ENCODE measurements at regions not wholly inside any gene's neighbourhood (a gene's known extent, or its start where the extent isn't known, plus 50 kb on each side); places are given as distances from the start of the nearest gene placed in this dataset.
"Not testable (repeated sequence)": the region's sequence is repeated elsewhere in the genome, so short reads cannot be mapped to it uniquely, and the experiment has no call there.

DNA sequence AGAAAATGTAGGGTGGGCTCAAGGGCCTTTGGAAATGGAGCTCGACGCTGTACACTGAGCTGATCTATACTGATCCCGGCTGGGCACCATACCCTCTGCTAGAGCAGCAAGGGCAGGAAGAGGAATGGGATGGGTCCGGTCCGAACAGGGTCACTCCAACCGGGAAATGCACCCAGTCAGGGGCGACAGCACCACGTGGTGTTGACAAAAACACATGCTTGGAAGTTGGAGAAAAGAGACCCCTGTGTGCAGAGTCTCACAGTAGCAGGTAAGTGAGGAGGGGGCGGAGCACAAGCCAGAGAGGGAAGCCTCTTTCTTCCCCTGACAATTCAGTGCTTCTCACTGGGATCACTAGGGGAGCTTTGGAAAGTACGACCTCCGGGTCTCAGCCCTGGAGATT is 84.1 kb upstream of the ASB18 start:
- DNase-seq = no peak

DNA sequence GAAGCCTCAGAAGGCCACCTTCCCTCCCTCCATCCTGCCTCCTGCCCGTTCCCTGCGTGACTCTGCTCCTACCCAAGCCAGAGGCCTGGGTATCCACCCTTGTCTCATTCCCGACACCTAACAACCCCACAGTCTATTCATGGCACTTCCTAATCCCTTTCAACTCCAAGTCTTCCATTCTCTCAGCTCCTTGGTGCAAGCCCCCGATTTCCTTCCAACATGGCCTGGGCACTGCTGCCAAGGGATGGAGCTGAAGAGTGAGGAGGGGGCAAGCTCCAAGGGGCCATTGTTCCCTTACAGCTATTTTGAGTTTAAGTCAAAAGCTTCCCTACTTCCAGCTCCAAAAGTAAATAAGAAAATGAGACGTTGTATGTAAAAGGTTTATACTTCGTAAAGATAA is 84.8 kb upstream of the ASB18 start:
- no peak for DNase-seq

DNA sequence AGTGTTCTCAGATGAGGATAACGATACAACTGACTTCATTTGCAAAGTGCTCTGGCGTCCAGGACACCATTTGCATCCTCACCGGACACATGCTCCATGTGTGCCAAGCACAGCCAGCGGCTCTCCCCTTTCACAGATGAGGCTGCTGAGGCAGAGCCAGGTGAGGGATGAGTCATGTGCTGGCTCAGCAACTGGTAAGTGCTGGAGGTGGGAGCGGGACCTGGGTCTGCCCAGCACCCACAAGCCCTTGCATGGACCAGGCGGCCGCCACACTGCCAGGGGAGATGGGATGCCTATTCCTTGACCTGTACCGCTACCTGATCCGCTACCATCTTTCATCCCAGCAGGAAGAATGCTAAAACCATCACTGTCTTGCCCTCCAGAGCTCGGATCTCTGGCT is 86.2 kb upstream of the ASB18 start:
- no peak for DNase-seq

DNA sequence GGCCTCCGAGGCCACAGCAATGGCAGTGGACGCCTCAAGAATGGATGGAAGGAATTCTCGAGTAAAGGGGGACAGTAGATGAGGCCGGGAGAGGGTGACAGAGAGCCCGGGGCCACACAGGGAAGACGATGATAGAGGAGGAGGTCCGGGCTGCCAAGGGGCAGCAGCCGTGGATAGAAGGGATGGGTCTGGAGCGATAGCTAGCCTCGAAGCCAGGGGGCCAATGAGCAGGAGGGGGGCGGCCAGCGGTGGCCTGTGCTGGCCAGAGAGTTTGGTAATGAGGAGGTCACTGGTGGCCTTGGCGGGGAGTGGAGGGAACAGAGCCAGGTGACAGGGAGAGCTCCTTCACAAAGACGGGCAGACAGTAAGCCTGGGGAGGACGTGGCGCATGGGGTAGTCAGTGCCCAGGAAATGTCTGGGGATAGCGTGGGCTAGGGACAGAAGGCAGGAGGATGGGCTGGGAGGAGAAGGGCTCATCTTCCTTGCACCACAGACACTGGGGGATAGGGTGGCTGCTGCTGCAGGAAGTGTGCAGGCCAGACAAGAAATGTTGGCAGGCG is 87.8 kb upstream of the ASB18 start:
- no peak for DNase-seq

DNA sequence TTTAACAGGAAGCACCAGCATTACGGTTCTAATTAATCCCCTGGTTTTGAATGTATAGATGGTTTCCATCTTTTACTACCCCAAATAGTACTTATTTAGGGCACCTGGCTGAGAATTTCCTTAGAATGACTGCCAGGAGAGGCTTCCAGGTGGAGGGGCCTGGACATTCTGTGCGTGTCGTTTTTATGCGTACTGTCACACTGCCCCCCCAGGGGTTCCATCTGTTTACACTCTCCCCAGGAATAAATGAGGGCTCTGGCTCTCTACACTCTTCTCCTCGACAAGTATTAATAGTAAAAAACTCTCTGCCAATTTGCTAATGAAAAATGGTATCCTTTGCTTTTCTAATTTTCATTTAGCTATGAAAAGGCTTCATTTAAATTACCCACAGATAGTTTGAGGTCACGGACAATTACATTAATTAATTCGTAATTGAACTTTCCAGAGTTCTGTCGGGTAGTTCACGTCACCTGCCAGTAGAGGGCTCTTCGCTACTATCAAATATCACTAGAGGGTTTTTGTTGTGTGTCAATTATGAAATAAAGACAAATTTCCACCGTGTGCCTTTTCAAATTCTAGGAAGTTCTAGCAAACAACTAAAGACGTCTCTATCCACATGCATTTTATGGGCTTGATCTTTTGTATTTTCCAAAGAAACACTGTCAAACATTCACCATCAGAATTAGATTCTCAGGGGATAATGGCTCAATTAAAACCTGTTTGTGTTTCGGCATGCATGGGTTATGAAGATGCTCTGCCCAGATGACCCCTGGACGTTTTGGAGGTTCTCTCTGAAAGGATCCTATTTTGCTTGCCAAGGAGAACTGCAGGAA is 88.8 kb upstream of the ASB18 start:
- peak; percentile 59 for DNase-seq

DNA sequence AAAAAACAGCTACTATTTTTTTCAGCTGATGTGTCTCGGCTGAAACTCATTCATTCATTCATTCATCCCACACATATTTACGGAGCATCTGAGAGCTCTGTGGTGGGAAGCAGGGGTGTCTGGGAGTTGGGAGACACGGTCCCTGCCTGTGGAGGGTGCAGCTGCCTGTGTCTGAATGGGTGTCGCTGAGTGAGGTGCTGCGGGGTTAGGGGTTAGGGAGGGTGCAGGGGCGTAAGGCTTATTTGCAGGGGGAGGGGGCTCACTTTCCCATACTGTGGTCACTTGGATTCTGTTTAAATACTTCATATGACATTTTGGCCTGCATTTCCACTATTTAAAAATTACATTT is 89.4 kb upstream of the ASB18 start:
- no peak for DNase-seq

DNA sequence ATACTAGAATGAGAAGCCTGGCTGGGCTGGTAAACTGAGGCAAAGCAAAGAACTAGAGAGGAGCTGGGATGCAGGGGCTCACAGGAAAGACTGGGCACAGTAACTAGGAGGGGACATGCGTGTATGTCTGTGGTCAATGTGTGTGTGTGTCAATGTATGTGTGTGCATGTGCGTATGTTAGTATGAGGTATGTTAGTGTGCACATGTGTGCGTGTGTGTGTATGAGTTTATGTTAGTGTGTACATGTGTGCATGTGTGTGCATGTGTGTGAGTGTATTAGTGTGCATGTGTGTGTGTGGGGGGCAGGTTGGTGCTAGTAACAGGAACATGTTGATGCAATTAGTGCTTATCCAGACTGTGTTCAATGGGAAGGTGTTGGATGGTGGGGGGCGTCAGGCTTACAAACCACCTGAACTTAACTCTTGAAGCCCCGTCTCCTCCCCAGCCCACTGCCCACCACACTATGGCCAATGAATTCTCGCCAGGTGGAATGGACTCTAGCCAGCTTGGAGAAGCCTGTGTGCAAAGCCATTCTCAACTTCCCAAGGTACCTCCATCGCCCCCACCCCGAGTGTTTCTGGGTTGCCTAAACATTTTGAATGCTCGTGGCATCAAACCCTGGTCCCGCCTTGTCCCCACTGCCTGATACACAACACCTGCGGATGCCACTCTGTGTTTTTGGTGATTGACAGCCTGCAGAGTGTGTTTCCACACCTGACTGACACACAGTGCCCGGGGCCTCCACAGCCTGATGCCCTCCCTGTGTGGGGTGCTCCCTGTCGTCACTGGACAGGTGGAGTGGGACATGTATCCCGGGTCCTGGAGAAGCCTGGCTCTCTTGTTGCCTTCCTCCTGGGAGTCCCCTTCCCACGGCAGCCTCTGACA is 90.1 kb upstream of the ASB18 start:
- DNase-seq = no peak

DNA sequence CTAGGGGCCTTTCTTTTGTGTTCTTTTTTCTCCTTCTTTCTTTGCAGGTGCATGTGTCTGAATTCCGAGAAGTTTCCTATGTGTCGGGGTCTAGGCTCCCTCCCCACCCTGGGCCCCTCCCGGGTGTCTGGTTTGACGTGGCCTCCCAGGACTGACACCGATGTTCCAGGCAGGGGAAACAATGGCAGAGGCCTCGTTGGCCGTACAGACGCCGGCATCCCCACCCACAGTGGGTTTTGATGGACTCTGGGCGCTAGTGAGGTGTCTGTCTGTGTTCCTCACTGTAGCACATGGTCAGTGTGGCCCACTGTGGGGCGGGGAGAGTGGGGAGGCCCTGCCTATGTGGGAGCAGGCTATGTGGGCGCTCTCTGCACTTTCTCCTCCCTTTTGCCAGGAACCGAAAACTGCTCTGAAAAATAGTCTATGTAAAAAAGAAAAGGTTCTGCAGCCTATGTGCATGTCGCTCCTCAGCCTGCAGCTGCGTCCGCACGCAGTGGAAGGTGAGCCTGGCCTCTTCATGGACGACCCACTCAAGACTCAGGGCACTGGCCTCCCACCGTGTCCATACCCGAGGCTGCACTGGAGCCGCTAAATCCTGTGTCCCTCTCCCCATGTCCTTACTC is 90.9 kb upstream of the ASB18 start:
- DNase-seq = no peak

DNA sequence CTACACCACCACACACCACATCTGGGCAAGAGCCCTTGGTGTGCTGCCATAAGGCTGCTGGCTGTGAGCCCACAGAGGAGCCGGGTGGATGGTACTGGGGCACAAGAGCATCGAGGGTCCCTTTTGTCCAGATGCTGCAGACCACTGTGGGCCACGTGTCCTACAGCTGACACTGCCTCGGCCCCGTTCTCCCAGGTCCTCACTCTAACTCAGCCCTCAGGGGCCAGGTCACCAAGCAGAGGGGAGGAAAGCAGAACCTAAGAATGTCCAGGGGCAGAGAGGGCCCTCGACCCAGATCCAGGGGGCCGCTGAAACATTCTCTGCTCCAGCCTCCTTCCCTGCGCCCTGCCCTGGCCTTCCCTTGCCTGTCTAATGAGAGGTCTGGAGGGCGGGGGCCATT is 91.7 kb upstream of the ASB18 start:
- no peak for DNase-seq

DNA sequence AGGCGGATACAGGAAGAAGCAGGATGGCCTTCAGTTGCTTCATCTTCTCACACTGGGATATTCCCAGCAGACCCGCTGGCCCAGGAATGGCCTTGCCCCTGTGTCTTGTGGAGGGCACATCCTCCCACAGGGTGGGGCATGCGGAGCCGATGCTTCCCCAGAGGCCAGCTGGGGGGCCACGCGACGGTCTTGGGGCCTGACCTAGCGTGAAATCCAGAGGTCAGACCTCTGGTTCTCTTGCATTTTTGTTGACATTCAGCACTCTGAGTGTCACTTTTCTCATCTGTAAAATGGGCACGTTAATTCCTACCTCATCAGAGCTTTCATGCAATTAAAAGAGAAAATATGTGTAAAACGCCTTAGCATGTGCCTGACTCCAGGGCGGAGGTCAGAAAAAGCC is 92.1 kb upstream of the ASB18 start:
- DNase-seq = not testable (repeated sequence)

DNA sequence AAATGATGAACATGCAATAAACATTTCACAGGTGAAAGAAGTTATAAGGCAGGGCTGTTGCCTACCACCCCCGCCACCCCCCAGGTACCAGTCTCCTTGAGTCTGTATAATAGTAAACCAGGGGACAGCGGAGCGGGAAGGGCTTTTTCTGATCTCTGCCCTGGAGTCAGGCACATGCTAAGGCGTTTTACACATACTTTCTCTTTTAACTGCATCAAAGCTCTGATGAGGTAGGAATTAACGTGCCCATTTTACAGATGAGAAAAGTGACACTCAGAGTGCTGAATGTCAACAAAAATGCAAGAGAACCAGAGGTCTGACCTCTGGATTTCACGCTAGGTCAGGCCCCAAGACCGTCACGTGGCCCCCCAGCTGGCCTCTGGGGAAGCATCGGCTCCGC is 94.3 kb upstream of the ASB18 start:
- DNase-seq = not testable (repeated sequence)

DNA sequence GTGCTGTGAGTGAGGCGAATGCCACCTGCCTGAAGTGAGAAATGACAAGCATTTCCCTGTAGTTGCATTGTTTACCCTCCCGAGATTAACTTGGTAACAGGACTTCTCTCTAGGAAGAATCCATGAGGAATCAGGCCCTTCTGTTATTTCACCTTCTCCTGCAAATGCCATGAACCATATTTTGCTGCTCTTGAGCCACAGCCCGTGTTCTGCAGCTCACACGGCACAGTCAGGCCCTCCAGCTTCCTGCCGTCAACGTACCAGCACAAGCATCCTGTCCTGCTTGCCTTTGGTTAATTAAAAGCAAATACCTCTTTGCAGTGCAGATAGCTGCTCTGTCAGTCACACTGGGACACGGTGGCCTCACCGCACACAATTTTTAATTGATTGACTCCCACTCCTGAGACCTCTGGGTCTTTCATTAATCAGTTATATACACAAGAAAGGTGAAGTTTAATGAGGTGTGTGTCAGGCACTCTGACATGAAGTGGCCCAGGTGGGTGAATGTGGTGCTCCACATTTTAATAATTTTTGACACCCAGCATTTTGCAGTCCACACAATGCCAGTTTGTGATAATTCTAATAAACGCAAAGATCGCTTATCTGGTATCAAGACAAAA is 95.3 kb upstream of the ASB18 start:
- peak; percentile 53 for DNase-seq

DNA sequence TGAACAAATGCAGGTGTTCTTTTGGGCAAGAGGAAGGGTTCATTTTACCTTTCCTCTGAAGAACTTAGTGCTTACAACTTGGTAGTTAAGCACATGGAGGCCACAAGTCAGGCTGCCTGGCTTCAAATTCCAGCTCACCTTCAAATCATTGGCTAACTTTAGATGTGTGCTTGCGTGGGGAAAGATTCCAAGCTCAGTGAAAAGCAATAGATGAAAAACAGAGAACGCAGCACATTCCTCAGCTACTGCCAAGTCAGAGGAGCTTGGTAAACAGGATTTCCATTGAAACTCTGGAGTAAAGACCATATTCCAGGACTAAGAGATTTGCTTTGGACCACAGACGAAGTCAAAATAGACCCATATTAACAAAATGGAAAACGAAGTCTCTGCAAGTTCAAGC is 96.3 kb upstream of the ASB18 start:
- no peak for DNase-seq

DNA sequence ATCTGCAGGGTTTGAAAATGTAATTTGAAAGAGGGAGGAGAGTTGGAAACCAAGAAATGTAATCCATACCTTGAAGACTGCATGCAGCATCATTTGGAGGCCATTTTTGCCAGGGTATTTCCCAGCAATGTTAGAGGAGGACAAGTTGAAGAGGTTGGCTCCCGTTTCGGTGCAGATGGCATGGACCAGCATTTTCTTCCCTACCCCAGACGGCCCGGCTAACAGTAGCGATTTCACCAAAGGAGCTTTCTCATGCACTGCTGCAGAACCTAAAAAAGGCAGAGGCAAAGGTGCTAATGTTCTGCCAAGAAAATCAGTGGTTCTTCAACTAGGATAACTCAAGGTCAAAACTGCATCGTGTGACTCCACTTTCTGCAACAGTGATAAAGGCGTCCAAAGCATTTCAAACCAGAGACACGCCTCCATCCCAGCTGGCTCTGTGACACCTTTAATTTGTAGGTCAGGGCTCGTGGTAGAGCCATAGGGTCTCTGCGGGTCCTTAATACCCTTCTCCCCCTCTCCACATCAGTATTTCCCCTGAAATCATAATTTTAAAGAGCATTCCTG is 99.6 kb upstream of the ASB18 start:
- DNase-seq = no peak

DNA sequence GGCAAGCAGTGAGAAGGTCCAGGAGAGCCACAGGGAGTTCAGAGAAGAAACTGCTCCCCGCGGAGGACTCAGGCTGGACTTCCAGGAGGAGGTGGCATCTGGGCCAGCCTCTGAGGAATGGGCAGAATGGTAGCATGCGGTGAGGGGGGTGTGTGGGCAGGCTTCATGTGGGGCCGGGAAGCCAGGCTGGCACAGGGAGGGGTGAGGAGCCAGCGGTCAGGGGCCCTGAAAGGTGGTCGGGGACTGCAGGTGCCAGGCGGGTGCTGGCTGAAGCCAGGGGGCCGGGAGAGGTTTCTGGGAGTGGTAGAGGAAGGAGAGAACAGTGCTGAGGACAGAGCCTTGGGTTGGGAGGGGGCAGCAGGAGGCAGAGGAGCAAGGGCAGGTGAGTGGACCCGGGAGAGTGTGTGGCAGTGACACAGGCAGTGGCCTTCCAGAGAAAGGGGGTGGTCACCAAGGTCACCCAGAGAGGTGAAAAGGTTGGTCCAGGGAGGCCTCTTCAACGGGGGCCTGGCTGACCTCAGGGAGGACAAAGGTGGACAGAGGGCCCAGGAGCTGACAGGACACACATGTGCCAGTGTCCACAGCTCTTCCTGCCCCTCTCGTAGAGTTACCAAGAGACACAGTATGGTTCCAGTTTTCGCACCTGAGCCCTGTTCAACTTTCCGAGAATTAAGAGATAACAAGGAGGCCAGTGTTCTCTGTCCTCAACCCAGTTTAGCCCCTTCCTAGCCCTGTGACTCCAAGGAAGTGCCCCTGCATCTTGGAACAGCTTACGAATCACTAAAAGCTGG is 101.2 kb upstream of the ASB18 start:
- no peak for DNase-seq

DNA sequence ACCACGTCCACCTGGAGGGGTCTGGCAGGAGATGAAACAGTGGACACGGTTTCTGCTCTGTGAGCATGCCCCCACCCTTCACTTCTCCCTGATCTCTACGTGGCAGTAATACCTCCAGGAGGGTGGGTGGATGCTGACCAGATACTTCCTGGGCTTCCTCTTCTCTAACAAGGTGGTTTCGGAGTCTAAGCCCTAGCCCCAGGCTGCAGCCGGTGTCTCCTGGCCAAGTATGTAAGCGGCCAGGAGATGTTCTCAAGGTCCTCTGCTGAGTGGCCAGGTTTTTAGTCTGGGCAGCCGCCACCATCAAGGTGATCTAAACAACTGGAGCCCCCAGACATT is 101.8 kb upstream of the ASB18 start:
- DNase-seq = no peak

DNA sequence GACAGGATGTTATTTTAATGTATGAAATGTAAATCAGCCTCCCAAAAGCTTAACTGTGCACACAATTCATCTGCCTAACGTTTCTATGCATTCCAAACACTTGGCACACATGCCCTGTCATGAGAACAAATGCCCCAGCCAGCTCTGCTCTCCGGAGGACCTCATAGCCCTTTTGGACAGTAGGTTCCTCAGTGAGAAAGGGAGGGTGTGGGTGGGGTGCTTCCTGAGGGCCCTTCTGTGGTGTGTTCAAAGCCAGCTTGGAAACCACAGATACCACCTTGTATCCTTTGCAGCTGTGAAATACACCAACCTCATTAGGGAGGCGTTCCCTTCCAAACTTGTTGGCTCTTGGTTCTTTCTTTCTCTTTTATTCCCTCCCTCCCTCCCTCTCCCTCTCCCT is 102.2 kb upstream of the ASB18 start:
- DNase-seq = no peak

DNA sequence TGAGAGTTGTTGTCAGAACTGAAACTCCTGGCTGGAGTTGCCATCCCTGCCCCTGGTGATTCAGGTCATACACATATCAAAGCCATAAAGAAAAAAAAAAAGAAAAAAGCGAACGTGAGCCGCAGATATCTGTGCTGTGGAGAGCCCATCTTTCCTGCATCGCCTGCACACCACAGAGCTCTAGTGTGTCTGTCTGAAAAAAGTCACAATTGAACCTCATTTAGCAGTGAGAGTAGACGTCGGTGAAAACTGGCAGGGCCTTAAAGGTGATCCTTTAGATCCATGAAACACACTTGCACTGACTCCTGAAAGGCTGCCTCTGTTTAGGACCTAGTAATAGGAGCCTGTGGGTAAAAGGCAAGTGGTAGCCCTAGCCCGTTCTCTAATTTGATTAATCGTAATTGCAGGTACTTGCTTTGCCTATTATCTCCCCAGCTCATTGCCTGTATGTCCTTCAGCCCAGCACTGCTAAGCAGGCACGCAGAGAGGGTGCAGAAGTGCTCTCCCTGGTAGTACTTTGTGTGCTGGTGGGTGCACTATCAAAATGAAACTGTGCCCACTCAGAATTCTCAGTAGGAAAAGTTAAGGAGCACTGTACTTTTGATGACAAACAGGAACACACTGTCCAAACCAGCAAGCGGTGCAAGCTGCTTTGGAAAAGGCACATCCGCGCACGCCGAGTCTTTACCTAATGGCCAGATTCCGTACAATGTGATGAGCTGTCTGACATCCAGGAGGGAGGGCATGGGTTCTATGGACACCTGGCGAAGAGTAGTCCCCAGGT is 103.5 kb upstream of the ASB18 start:
- DNase-seq = no peak

DNA sequence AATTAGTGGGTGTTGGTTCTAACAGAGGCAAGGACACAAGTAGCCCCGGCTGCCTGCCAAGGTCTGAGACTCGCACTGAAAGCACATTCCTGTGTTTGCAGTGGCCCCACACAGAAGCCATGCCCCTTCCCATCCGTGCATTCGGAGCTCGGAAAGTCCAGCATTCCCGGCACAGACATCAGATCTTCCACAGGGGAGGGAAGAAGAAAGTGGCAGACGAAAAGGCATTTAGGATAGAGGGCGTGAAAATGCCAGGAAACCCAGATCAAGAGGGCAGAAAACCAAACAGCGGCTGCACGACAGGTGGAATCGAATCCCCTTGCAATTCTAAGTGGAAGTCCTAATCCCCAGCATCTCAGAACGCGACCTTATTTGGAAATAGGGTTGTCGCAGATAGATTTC is 105.5 kb upstream of the ASB18 start:
- DNase-seq = peak; percentile 56

DNA sequence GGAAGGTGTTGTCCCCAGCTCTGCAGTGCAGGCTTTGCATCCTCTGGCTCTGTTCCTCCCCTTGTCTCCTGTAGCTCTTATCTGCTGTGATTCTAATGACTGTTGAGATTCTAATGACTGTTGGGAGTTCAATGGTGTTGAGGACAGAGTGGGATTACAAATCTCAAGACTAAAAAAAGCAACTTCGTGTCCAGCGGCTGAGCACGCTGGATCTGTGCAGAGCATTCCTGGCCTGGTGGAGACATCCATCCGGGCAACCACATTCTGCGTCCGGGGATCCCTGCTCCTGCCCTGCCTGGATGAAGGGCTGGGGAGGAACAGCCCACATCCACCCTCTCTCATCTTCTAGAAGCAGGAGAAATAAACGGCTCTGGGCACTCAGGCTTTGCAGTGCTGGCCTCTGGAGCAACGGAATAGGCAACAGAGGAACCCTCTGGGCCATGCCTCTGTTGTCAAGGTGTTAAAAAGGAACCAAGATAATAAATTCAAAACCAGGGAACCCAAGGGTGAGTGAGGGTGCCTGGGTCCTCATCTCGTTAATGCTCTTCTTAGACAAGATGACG is 106.7 kb upstream of the ASB18 start:
- DNase-seq = no peak

DNA sequence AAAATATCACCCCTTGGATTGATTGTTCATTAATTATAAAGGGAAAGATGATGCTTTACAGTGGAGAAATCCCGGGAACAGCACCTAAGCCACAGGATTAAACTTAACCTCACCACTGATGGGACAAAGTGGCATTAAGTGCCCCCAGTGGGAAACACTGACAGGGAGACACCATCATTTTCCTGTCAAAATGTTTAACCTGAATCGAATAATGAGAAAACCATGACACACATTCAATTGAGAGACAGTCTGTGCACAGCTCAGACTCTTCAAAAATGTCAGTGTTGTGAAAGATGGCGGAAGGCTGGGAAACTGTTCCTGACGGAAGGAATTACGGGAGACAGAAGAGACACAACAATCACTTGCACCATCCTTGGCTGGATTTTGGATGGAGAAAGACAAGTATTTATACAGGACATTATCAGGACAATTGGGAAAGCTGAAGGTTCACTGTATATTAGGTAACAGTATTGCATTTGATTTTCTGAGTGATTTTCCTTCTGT is 111.8 kb upstream of the ASB18 start:
- no peak for DNase-seq
